Activated CD8-positive, alpha-beta memory T cell treated with anti-CD3 and anti-CD28 coated beads, Interleukin-2, amount 50 U/mL, for 24 hours (primary cell): ENCODE measurements at regions not wholly inside any gene's neighbourhood (a gene's known extent, or its start where the extent isn't known, plus 50 kb on each side); places are given as distances from the start of the nearest gene placed in this dataset.

ENCODE experiments used
- DNase-seq: peaks from one replicate; pipeline ENCODE4 v3.0.0-alpha.2; 2020; ENCODE audit errors: extremely low read depth

DNA sequence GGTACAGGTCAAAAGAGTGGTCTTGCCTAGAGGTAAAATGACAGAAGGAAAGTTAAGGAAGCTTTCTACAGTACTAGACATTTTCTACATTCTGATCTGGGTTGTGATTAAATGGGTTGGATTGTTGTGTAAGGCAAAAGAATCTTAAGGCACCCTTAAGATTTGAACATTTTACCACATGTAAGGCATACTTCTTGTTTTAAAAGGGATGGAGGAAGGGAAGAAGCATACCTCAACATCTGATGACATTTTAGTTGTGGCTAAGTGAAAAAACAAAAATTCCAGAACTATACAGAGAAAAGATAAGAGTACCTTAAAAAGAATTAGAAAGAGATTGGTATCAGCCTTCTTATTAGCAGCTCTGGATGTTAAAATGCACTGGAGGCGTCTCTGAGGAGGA, 356.0 kb upstream of the CADM1 start:
- DNase-seq, result no peak

DNA sequence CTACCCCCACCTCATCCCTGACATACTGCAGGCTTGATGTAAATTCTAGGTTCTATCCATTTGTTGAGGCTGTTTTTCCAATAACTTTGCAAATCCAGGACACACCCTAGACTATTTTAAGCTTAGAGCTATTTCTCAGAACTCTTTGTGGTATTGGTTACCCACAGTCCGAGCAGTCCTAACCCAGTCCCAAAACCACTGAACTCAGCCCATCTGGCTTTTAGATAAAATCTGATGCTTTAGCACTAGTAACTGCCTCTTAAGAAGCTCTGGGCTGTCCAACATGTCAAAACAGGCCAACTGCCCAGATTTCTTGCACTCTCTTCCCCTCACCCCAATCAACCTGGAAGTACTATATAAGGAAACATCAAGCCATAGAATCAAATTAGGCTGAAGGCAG, 344.4 kb upstream of the CADM1 start:
- no peak for DNase-seq

DNA sequence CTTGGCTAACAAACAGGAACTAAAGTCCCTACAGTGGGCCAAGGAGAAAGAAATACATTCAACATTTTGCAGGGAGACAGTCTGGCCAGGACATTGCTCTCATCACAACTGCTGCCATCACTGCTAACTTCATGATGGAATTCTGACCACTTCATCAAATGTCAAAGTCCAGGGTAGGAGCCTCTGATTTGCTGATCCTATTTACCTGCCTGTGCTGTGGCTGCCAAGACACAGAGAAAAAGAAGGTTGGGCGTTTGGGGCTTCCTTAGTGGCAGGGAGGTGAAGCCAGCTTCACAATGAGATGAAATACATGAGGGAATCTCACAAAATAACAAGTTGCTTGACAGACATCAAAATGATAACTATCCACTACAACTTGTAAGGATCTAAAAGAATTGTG, 343.9 kb upstream of the CADM1 start:
- no peak for DNase-seq

DNA sequence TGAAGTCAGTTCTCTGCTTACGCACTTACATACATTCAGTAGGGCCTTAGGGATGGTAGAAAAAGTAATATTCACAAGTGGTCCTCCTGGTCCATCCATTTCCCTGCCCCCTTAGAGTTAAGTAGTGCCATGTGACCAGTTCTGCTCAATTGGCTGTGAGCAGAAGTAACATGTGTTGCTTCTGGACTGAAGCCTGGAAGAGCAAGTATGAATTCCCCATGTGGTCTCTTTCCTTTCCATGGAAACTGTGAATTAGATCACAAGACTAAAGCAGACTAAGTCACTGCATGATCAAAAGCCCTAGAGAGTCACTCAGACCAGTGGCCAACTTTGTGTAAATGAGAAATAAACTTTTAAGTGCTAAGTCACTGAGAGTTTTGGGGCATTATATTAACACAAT, 341.7 kb upstream of the CADM1 start:
- no peak for DNase-seq

DNA sequence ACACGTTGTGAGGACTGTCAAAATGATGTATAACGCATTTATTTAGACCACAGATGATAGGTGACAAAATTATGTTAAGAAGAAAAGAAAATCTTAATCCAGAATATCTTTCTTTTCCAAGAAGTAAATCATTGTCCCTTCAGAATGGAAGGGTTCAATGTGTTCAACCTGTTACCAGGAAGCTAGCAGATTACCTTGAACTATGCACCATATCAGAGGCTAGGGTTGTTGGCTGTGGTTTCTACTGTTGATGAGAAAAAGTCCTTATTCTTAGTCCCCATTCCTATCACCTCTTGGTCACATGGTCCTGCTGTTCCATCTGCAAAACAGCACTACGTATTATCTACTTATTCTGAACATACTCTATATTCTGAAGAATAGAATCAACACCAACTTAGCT, 339.5 kb upstream of the CADM1 start:
- no peak for DNase-seq

DNA sequence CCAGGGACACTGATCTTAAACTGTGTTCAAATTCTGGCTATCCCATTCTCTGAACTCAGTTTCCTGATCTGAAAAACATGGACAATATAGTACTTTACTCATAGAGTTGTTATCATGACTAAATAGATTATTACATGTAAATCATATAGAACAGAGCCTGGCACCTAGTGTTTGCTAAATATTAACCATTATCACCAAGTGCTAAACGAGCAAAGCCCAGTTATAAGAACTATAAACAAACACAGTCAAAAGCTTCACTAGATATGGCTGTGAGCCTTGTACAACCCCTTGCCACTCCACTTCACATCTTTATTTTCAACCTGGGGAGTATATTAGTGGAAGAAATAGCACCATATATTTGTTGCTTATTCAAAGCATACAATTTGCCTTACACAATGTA, 338.9 kb upstream of the CADM1 start:
- no peak for DNase-seq

DNA sequence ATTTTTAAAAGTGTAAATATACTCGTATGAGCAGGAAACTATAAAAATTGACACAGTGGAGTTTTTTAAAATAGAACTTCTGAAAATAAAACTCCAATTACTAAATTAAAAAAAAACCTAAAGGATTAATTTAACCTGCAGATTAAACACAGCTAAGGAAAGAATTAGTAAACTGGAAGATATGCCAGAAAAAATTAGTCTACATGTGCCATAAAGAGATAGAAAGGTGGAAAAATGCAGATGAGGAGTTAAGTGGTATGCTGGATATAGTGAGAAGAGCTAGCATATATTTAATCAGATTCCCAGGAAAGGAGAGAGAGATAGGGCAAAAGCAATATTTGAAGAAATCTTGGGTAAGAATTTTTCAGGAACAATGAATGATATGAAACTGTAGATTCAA, 315.8 kb upstream of the CADM1 start:
- DNase-seq, result no peak

DNA sequence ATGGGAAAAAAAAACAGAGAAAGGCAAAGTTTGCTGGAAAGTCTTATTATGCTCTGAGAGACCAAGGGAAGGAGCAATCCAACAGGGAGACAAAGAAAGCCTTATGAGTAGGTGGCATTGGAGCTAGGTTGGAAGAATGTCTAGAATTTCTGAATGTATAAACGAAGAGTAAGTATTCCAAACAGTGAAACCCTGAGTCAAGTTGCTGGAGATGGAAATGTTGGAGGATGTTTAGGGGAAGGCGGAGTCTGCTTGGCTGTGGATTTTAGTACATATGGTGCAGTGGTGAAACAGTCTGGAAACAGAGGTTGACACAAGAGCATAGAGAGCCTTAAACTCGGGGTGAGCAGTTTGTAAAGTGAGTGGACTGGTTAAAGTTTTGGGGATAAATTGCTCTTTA, 314.8 kb upstream of the CADM1 start:
- no peak for DNase-seq

DNA sequence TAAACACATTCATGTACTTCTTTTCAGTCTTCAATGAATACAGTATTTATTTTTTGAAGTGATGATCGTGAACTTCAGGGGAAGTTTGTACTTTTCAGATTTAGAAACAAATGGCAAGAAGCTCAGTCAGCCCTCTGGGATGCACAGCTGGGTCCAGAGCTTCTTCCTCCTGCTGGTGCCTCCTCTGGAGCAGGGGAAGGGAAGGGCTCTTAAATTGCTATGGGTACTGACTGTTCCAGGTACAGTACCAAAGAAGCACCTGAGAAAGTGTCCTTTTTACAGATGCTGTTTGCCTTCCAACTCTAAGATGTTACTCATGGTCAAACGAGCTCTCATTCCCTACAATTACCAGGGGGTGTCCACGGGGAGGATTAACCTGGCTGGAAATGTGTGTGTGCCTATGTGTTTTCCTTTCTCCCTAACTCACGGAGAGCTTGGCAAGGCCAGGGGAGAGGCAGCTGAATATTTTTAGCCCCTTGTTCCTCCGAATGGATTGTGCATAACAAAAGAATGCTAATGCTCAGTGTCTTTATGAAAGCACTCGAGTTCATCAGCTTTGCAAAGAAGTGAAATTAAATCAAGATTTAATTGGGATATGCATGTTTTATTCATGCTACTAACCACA, 313.7 kb upstream of the CADM1 start:
- no peak for DNase-seq

DNA sequence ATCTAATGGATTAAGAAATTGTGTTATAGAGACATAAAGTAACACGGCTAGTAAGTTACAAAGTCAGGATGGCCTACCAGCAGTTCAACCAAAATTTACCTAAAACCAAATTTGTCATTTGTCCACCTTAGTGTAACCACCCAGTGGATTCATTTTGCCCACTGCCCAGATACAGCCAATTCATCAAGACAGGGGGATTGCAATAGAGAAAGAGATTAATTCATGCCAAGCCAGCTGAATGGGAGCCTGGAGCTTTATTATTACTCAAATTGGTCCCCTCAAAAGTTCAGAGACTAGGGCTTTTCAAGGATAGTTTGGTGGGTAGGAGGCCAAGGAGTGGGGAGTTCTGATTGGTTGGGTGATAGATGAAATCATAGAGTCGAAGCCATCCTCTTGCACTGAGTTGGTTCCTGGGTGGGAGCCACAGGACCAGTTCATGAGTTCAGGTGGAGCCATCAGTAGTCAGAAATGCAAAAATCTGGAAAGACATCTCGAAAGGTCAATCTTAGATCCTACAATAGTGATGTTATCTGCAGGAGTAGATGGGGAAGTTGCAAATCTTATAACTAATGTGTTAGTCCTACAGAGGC, 304.2 kb upstream of the CADM1 start:
- DNase-seq, result no peak

DNA sequence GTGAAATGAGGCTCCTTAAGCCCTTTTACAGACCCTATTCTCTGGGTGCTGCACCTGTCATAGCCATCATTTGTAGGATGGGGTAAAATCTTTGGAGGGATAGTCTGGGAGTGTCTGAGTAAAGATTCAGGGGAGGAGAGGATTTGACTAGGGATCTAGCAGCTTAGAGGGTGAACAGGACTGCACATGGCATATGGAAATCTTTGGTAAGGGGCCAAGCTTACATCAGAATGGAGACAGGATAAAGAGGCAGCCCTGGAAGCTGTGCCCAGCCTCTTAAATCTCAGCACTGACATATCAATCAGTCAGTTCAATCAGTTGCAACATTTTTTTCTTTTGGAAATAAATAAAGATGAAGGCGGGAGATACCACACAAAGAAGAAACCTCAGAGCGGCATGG, 301.8 kb upstream of the CADM1 start:
- no peak for DNase-seq

DNA sequence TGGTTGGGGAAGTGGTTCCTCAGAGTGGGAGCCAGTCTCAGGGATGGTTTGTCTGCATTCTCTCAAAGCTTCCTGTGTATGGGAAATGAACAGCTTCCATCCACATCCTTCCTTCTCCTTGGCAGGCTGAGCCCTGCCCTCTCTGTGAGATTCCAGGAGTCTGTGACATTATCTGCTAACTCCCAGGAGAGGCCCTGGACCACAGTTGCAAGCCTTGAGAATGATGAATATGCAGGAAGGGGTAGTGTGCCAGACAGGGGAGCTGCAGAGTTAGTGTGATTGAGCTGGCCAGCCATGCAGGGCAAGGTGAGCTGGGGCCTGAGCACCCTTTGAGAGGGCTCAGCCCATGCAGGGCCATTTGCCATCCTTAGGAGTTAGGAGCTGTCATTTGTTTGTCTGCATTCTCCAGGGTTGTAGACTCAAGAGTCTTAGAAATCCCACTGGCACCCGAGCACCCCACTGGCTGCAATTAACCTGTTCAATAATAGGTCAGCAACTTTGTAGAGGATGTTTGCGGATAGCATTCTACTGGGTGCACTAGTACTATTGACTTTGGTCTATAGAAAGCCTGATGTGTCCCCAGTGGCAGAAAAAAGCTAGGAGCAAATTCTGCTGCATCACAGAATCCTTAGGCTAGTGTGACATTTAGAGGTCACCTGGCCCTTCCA, 299.0 kb upstream of the CADM1 start:
- no peak for DNase-seq

DNA sequence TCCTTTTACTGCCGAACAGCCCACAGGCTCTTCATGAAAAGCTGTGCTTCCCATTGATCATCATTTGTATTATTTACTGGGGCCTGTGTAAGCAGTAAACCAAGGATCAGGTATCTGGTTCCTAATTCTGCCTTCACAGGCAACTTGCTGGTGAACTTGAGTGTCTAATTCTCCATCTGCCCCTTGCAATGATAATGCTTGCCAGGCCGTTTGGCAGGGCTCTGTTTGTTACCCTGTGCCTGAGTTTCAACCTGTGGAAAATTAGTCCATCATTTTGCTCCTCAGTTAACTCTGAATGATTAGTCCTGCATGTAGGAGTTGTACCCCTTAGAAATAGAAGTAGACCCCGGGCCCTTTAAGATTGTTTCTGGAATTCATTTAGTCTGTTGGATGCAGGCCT, 298.4 kb upstream of the CADM1 start:
- DNase-seq, result no peak

DNA sequence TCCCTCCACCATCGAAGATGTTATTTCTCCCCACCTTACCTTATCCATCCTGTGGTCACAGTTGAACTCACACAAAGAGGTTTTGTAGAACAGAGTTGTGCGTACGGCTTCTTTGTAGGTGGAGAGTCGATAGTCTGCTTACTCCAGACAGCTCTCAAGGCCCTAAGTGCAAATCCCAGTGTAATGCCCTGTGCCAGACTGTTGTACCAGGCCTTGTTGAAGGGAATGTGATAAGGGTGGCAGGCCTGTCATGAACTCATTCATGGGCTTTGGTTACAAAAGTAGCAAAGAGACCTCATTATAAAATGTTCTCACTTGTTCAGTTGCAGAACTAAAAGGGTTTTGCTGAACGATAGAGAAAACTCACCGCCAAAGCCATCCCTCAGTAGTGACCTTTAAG, 288.7 kb upstream of the CADM1 start:
- DNase-seq, result no peak

DNA sequence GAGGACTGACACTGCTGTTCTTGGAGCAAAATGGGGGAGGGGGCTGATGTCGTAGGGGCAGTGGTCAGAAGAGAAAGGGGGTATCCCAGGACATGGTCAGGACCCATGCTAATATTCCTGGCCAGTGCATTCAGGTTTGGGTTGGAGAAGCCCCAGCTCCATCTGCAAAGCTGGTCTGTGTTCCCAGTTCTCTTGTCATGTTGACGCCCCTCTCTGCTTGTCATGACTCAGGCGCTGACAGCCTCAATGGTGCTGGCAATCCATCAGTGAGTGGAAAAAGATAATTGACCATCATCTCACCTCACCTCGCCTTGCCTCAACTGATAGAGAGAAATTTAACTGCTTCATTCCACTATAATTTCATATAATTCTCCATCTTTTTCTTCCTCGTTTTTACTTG, 283.1 kb upstream of the CADM1 start:
- DNase-seq, result no peak

DNA sequence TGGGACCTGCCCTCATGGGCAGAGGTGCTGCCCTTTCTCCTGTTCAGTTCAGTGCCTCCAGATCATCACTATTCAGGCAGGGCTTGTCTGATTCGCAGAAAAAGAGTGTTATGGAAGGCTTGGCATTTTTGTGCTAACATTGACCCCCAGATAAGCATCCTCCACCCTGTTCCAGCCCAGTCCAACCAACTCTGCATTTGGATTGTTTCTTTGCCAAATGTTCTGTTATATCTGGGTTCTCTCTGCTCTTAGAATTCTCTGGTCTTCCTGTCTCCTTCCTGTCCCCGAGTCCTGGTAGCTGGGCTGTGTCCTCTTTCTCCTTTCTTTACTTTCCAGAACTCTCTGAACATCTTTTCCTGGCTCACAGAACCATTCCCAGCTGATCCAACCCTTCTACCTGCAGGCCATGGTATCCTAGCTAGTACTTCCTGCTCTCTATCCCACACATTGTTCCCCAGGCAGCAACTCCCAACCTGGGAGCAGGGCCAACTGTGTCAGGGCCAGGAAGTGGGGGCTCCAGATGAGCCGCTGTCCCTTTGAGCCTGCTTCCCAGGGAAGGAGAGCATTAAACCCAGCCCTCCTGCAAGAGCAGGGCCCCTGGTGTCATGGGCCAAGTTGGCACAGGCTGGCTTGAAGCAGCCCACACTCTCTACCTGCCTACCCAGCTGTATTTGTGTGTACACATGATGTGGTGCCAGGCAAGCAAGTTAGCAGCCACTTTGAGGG, 280.7 kb upstream of the CADM1 start:
- no peak for DNase-seq

DNA sequence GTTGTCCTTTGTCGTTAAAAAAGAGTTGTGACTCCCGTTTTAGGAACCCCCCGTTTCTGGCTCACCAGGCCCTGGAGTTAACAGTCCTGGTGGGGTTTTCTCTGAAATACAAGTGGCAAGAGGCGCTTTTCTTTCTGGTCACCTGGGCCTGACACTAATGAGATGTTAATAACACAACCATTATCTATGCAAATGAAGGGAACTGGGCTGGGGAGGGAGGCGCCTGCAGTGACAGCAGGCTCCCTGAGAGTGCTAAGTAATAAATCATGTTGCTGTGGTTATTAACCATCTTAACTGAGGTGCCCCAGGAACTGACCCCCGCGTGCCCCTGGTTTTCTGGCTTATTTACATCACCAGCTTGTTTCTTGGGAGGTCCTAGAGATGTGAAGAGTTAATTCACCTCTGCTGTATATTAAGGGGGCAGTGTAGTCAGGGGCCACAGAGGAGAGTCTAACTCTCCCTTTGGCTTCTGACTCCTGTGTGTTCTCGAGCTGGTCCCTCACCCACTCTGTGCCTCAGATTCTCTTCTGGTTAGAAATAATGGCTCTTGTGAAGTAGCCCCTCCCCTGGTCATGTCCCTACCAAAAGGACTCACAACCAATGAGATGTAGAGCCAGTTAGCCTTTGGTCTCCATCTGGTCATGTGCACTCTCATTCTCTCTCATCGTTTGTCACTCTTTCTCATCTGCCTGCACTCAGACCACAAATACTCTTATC, 276.6 kb upstream of the CADM1 start:
- no peak for DNase-seq

DNA sequence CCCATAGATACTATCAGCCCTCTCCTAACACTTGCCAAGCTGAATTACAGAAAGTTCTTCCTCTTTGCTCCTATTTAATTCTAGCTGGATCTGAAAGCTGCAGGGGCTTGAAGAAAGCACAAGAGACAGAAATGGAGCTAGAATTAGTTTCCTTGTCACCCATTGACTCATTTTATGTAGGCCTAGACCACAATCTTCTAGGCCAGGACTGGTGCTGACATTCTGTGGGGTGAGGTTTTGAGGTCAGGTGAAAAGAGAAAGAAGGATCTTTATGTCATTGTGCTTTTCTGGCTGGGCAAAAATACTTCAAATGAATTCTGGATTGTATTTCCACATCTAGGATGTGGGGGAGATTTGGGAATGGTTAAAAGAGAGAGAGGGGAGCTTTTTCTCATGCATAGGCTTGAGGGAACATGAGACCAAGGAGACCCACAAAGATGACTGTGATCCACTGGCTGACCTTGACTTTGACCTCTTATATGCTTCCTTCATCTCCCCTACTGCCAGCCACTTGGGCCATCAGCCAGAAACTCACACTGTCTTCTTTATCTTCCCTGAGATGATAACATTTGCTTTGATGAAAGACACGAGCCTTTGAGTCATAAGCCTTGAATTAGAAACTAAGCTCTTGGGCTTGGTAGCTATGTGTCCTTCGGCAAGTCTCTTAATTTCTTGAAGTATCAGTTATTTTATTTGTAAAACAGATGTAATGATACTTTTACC, 274.9 kb upstream of the CADM1 start:
- no peak for DNase-seq

DNA sequence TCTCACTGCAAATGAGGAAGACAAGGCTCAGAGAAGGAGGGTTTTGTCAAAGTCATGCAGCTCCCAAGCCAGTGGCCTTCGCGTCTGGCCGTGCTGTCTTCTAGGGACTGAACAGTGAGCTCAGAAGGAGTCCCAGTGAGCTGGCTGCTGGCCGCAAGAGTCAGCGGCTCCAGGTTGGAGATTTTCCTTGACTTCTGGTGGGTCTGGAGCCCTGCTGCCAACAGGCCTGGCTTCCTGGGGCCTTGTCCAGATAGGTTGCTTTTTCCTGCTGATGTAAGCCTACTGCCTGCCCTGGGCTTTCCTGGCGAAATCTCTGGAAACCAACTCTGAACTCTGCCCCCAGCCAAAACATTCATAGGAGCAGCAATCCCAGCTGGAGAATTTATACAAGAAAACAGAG, 272.7 kb upstream of the CADM1 start:
- no peak for DNase-seq

DNA sequence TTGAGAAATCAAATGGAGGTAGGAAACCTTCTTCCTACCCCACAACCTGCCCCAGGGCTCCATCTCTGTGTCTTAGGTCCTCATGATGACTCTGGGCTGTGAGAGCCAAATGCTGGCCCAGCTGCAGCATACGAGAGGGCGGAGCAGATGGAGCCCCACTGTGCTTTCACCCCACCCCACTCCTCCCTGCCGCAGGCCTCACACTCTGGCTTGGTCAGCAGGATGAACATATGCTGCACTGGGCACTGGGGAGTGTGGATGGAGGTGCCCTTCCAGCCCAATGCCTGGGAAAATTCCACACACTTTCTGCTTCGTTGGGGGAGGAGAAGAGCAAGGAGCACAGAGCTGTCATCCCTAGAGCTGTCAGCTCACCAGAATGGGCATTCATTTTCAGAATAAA, 271.6 kb upstream of the CADM1 start:
- DNase-seq, result no peak

DNA sequence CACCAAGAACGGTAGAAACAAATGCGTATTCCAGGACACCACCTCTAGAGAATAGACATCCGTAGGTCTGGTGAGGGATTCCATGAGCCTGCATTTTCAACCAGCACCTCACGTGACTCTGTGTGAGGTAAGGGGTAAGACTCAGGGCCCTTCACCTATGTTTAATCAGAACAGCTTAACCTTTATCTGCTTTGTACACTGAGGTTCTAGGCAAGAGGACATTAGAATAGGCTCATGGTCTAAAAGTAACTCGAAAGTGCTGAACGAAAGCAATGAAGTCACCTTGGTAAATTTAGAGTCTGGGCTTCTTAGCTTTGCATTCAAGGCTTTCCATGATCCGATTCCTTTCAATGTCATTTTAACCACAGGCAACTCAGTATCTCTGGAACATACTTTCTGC, 270.5 kb upstream of the CADM1 start:
- DNase-seq, result no peak

DNA sequence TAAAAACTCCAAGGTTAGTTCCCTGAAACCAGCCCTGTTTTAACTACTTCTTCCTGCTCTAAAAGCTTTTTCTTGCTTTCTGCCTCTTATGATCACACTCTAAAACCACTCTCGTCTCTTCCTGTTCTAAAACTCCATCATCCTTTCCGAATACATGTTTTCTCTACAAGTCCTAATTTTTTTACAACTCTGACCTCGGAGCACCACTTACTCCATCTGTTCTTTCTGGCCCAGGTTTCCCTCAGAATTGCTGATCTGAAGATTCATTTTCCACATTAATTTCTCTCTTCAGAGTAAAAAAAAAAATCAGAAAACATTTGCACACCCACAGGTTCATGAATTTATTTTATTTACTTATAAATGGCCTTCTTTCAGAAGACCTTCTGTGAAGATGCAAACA, 265.7 kb upstream of the CADM1 start:
- no peak for DNase-seq
